Activated T-helper 1 cell treated with anti-CD3 and anti-CD28 coated beads, Interleukin-12 subunit alpha, Interleukin-12 subunit beta, Interleukin-2, Interleukin-4 antibody, amounts not matched to agents 30 ng/mL and 10 ng/mL and 1 ng/mL, durations not matched to agents 14 hours and 24 hours and 36 hours (primary cell): ENCODE measurements at regions not wholly inside any gene's neighbourhood (a gene's known extent, or its start where the extent isn't known, plus 50 kb on each side); places are given as distances from the start of the nearest gene placed in this dataset.

Experiments used
- DNase-seq: peaks from one replicate; pipeline ENCODE4 v3.0.0; 2021; ENCODE audit warnings: low spot score
- H3K27ac Mint-ChIP-seq: one replicate; pipeline ENCODE4 v1.8.0; 2021; ENCODE audit warnings: mild to moderate bottlenecking, mixed read lengths
- H3K27me3 Mint-ChIP-seq: one replicate; pipeline ENCODE4 v1.8.0; 2022; ENCODE audit warnings: mild to moderate bottlenecking, moderate library complexity, mixed read lengths; ENCODE audit not compliant: insufficient read depth
- H3K36me3 Mint-ChIP-seq: one replicate; pipeline ENCODE4 v1.8.0; 2021; ENCODE audit warnings: low read depth, mixed read lengths
- H3K4me1 Mint-ChIP-seq: one replicate; pipeline ENCODE4 v1.8.0; 2021; ENCODE audit warnings: low read depth, mixed read lengths
- H3K4me3 Mint-ChIP-seq: one replicate; pipeline ENCODE4 v1.8.0; 2021; ENCODE audit warnings: mild to moderate bottlenecking, moderate library complexity, mixed read lengths
- H3K9me3 Mint-ChIP-seq: one replicate; pipeline ENCODE4 v1.8.0; 2021; ENCODE audit warnings: mixed read lengths
- intact Hi-C: fragments of 100-400 bp; cut with micrococcal nuclease; formaldehyde crosslinking; loops from one replicate; pipeline ENCODE4 v1.15.1; 2024

DNA sequence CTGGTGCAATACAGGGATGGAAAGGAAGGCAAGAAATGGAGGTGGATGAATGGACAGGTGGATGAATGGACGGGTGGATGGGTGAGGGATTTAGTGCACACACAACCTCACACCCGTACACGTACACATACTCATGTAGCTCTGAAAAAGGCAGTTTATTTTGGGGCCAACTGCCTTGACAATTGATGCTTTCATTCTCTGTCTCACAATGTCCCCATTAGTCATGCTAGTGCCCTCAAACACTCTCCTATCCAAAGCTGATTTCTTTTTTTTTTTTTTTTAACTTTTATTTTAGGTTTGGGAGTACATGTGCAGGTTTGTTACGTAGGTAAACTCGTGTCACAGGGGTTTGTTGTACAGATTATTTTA lies 495.0 kb downstream of the DMAC1 start:
- Mint-ChIP-seq H3K9me3 (peaks cover 26% of the 10 kb centered on the region), H3K4me1 (no peaks in the 10 kb centered on the region), H3K4me3 (no peak overlapping the region), H3K27me3 (peaks cover 8% of the 10 kb centered on the region), H3K36me3 (no peaks in the 10 kb centered on the region), H3K27ac (no peak overlapping the region)
- intact Hi-C loops = loop anchor here (5.0 kb wide), 1 partner anchor 1163 kb away; no protein-coding TSS in a partner anchor
- DNase-seq = no peak

DNA sequence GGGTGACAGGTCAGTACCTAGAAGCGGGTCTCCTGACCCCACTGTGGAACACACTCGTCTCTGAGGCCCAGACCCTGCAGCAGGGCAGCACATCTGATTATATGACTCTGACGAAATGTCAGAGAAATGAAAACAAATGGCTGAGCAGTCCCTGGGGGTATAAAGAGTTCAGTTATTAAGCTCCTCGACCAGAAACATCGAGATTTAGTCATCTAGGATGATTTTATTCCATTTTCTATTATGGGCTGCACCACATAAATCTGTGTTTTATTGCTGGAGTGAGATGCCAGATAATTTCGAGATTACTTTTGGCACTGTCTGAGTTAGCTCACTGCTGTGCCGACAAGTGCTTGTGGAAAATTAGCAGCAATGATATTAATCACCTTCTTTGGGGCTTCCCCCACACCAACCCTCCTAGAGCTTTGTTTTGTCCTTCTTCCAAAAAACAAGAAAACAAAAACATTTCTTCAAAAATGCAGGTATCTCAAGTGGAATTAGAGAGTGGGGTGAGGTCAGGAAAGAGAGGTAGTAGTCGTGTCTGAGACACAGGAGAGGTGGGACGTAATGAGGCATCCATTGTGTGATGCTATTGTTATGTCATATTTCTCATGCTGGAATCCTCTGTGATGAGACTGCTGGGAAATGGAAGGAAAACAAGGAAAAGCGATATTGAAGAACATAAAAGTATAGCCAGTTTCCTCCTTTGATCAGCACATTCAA lies 495.5 kb downstream of the DMAC1 start:
- Mint-ChIP-seq H3K4me1 (no peaks in the 10 kb centered on the region), H3K4me3 (no peak overlapping the region)

DNA sequence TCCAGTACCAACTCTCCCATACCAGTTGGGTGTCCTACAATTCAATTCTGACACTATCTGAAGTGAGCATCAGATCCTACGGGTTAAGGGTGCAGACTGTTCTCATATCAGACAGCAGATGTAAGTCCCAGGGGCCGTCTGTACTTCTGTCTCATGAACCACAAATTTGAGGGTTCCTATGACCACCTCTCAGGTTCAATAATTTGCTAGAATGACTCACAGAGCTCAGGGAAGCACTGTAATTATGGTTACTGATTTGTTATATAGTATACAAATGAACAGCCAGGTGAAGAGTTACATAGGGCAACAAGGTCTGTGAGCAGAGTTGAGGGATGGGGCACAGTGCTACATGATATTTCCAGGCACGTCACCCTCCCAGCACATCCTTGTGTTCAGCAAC lies 499.1 kb downstream of the DMAC1 start:
- H3K4me1 Mint-ChIP-seq = peaks cover 10% of the 10 kb centered on the region
- peaks cover 10% of the 10 kb centered on the region for H3K27me3 Mint-ChIP-seq
- intact Hi-C loops = loop anchor here (5.0 kb wide), 1 partner anchor 1167 kb away; no protein-coding TSS in a partner anchor
- H3K36me3 Mint-ChIP-seq = no peaks in the 10 kb centered on the region
- no peaks in the 10 kb centered on the region for H3K9me3 Mint-ChIP-seq
- no peak for DNase-seq
- no peak overlapping the region for H3K4me3 Mint-ChIP-seq
- H3K27ac Mint-ChIP-seq = no peak overlapping the region

More for the DNA sequence above, 495.5 kb downstream of the DMAC1 start:
- intact Hi-C loops = loop anchor here (5.0 kb wide), 1 partner anchor 1163 kb away; no protein-coding TSS in a partner anchor
- Mint-ChIP-seq H3K27ac (no peak overlapping the region), H3K36me3 (no peaks in the 10 kb centered on the region), H3K9me3 (peaks cover 22% of the 10 kb centered on the region), H3K27me3 (peaks cover 8% of the 10 kb centered on the region)
- no peak for DNase-seq

DNA sequence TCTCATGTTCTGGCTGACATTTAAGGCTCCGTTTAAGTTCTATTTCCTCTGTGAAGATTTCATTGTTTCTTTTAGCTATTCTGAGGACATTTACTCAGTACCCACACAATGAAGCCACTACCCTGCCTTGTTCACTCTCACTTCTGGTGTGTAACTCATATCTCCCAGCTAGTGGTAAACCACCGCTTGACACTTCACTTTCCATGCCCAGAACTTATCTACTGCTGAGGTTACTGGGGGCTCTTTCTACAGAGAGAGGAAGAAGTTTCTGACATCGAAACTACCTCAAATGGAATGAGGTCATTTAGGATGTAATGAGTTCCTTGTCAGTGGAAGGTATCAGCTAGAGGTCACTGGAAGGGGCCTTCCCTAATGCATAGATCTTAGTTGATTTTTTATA lies 501.5 kb downstream of the DMAC1 start:
- H3K4me1 Mint-ChIP-seq = peaks cover 11% of the 10 kb centered on the region
- H3K9me3 Mint-ChIP-seq = peaks cover under 1% of the 10 kb centered on the region
- intact Hi-C loops = loop anchor here (1.0 to 10.0 kb wide), 4 partner anchors 82 to 677 kb away; no protein-coding TSS in a partner anchor
- peaks cover 18% of the 10 kb centered on the region for H3K27me3 Mint-ChIP-seq
- no peak overlapping the region for H3K4me3 Mint-ChIP-seq
- peak overlapping the region; percentile 18 for H3K27ac Mint-ChIP-seq
- peak; percentile 6 for DNase-seq
- no peaks in the 10 kb centered on the region for H3K36me3 Mint-ChIP-seq

- H3K4me3 Mint-ChIP-seq = no peak overlapping the region
- peaks cover 3% of the 10 kb centered on the region for H3K9me3 Mint-ChIP-seq
- intact Hi-C loops = loop anchor here (10.0 kb wide), 1 partner anchor 677 kb away; no protein-coding TSS in a partner anchor
- H3K36me3 Mint-ChIP-seq = no peaks in the 10 kb centered on the region
- no peak for DNase-seq
- H3K27ac Mint-ChIP-seq = no peak overlapping the region
- peaks cover 16% of the 10 kb centered on the region for H3K27me3 Mint-ChIP-seq
- H3K4me1 Mint-ChIP-seq = peaks cover 15% of the 10 kb centered on the region
These were observed 502.1 kb downstream of the DMAC1 start for GRCh38 chr9:7297521-7297920.

DNA sequence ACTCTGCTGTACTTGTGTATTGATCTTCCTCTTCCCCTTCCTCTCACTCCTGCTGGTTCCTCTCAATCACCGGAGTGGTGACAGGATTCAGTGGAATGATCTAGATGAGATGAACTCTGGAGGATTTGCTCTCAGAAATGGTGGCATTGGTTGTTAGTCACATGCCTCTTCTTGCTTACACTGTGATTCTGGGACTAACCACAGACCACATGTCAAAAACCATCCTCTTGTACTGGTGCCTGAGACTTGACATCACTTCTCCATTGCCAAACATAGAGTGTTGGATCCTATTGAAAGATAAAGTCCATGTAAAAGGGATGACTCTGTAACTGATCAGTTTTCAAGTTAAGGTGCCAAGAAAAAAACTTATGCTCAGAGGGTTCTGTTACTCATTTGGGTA lies 506.5 kb downstream of the DMAC1 start:
- Mint-ChIP-seq H3K9me3 (peaks cover 3% of the 10 kb centered on the region), H3K36me3 (no peaks in the 10 kb centered on the region), H3K27ac (no peak overlapping the region), H3K4me3 (no peak overlapping the region), H3K4me1 (peaks cover 10% of the 10 kb centered on the region), H3K27me3 (peaks cover 16% of the 10 kb centered on the region)
- DNase-seq = no peak
- intact Hi-C loops = loop anchor here (10.0 kb wide), 1 partner anchor 682 kb away; no protein-coding TSS in a partner anchor

DNA sequence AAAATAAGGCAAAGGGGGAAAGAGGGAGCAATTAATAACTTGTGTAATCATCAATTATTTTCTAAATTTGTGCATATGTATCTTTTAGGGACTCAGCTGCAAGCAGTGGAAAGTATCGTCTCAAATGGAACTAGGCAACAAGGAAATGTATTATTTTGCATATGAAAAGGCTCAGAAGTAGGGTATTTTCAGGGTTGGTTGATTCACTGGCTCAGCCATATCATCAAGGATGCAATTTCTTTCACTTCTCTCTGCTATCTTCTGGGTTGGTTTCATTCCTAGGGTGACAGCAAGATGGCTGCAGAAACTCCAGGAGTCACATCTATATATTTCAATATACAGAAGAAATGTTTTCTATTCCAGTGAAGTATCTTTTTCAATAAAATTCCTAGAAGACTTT lies 509.8 kb downstream of the DMAC1 start:
- H3K9me3 Mint-ChIP-seq = peaks cover 3% of the 10 kb centered on the region
- no peaks in the 10 kb centered on the region for H3K36me3 Mint-ChIP-seq
- peaks cover 5% of the 10 kb centered on the region for H3K4me1 Mint-ChIP-seq
- H3K4me3 Mint-ChIP-seq = no peak overlapping the region
- intact Hi-C loops = loop anchor here (10.0 kb wide), 1 partner anchor 685 kb away; no protein-coding TSS in a partner anchor
- H3K27me3 Mint-ChIP-seq = peaks cover 10% of the 10 kb centered on the region
- DNase-seq = no peak
- H3K27ac Mint-ChIP-seq = no peak overlapping the region

GRCh38 chr9:7287986-7288385 lies 511.6 kb downstream of the DMAC1 start:
- Mint-ChIP-seq H3K27ac (no peak overlapping the region), H3K4me3 (no peak overlapping the region), H3K27me3 (peaks cover 6% of the 10 kb centered on the region)

DNA sequence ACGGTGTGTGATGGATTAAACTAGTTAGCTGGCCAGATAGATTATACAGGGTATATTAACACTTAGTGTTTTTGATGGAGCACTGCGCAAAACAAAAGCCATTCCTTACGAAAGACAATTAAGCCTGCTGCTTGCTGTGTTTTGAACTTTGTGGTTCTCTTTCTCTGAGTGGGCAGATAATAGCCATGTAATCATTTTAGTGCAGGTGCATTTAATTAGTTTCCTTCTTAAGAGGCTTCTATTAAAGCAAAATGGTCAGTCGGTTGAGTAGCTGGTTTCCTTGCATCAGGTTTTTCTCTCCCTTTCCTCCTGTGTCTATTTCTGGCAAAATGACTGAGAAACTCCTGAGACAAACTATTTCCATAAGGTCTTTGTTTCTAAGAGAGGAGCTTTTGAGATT lies 512.5 kb downstream of the DMAC1 start:
- H3K36me3 Mint-ChIP-seq = no peaks in the 10 kb centered on the region

More at GRCh38 chr9:7287986-7288385, 511.6 kb downstream of the DMAC1 start:
- peaks cover 2% of the 10 kb centered on the region for H3K4me1 Mint-ChIP-seq
- no peak for DNase-seq
- peaks cover 2% of the 10 kb centered on the region for H3K9me3 Mint-ChIP-seq
- no peaks in the 10 kb centered on the region for H3K36me3 Mint-ChIP-seq
- intact Hi-C loops = no loop called here

GRCh38 chr9:7286101-7286500 lies 513.5 kb downstream of the DMAC1 start:
- Mint-ChIP-seq H3K27me3 (peaks cover 5% of the 10 kb centered on the region), H3K4me3 (no peak overlapping the region), H3K4me1 (no peaks in the 10 kb centered on the region)

More for the DNA sequence above, 512.5 kb downstream of the DMAC1 start:
- H3K9me3 Mint-ChIP-seq = no peaks in the 10 kb centered on the region
- H3K4me3 Mint-ChIP-seq = no peak overlapping the region
- no peaks in the 10 kb centered on the region for H3K4me1 Mint-ChIP-seq
- H3K27ac Mint-ChIP-seq = no peak overlapping the region
- H3K27me3 Mint-ChIP-seq = peaks cover 6% of the 10 kb centered on the region
- intact Hi-C loops = no loop called here
- DNase-seq = no peak

DNA sequence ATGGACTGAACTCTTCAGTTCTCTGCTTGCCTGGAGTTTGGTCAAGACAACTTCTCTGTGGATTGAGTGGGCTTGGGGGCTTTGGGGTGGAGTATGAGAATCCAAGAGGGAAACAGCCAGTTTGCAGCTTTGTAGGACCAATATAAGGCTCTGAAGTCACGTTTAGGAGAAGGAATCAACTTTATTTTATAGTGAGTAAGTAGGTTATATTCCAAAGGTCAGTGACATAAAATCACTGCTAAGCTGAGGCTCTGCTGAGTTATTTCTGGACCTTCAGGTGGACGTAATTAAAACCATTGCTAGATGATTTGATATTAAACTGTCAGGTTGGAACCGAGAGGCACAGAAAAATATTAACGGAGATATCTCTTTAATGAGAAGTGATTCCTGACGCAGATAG lies 514.4 kb downstream of the DMAC1 start:
- Mint-ChIP-seq H3K27me3 (peaks cover 7% of the 10 kb centered on the region), H3K9me3 (peaks cover 7% of the 10 kb centered on the region), H3K4me1 (no peaks in the 10 kb centered on the region), H3K4me3 (no peak overlapping the region), H3K27ac (no peak overlapping the region), H3K36me3 (no peaks in the 10 kb centered on the region)
- no peak for DNase-seq
- intact Hi-C loops = no loop called here

More at GRCh38 chr9:7286101-7286500, 513.5 kb downstream of the DMAC1 start:
- Mint-ChIP-seq H3K27ac (no peak overlapping the region), H3K36me3 (no peaks in the 10 kb centered on the region), H3K9me3 (no peaks in the 10 kb centered on the region)
- intact Hi-C loops = no loop called here
- no peak for DNase-seq

DNA sequence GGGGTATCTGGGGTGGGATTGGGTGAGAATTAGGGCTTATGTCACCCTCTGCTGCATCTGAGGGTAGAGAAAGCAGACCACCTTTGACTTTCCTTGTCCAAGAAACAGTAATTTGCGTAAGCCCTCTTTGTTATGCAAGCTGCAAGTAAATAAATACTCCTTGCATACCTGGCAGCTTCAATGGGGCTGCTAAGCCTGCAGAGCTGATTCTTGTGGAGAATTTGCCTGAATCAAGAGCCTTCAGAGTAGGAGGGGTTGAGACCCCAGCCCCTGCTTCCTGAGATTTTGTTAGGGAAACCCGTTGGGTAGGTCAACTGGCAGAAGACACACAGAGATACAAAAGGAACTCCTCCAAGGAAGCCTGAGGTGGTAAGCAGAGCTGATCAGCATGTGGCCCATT lies 515.1 kb downstream of the DMAC1 start:
- DNase-seq = no peak
- H3K27ac Mint-ChIP-seq = no peak overlapping the region
- H3K36me3 Mint-ChIP-seq = no peaks in the 10 kb centered on the region
- H3K4me1 Mint-ChIP-seq = no peaks in the 10 kb centered on the region
- H3K4me3 Mint-ChIP-seq = no peak overlapping the region
- H3K27me3 Mint-ChIP-seq = peaks cover 7% of the 10 kb centered on the region
- intact Hi-C loops = no loop called here
- peaks cover 7% of the 10 kb centered on the region for H3K9me3 Mint-ChIP-seq

- Mint-ChIP-seq H3K27me3 (peaks cover 8% of the 10 kb centered on the region), H3K4me3 (no peak overlapping the region), H3K27ac (no peak overlapping the region), H3K36me3 (no peaks in the 10 kb centered on the region), H3K4me1 (no peaks in the 10 kb centered on the region), H3K9me3 (peaks cover 7% of the 10 kb centered on the region)
- no peak for DNase-seq
- intact Hi-C loops = no loop called here
These were observed 515.5 kb downstream of the DMAC1 start for GRCh38 chr9:7284117-7284516.
